HG03196 (cell line): ENCODE measurements at regions not wholly inside any gene's neighbourhood (a gene's known extent, or its start where the extent isn't known, plus 50 kb on each side); places are given as distances from the start of the nearest gene placed in this dataset.
"Not testable (repeated sequence)": the region's sequence is repeated elsewhere in the genome, so short reads cannot be mapped to it uniquely, and the experiment has no call there.

ENCODE experiments used
- ATAC-seq: cut with Tn5 transposase; IDR thresholded peaks from one replicate; pipeline ENCODE4 v1.9.1; 2021; ENCODE audit not compliant: unreplicated experiment

DNA sequence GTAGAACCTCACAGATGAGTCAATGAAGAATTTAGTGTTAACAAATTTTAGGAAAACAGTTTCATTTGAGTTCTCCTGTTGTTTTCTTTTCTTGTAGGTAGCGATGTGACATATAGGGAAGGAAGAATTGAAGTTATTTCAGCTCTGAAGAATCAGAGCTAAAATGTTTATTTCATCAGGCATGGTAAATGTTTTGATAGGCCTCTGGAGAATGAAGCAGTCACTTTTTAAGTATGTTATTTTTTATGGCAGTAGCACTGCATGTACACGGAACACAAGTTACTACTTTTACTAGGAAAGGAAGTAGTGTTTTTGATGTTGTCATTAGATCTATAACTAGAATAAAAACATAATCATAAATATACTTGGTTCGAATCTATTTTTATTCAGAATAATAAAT is 1357.3 kb upstream of the CITED2 start:
- ATAC-seq: no peak

DNA sequence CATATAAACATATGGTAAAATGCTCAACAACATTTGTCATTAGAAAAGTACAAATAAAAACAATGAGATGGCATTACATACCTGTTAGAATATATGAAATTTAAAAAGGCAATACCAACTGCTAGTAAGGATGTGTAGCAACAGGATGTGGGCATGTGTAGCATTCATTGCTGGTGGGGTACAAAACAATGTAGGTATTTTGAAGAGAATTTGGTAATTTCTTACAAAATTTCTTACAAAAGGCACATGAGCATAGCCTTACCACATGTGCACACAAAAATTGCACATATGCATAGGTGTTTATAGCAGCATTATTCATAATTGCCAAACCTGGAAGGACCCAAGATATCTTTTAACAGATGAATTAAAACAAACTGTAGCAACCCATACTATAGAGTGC is 1355.1 kb upstream of the CITED2 start:
- ATAC-seq: no peak

DNA sequence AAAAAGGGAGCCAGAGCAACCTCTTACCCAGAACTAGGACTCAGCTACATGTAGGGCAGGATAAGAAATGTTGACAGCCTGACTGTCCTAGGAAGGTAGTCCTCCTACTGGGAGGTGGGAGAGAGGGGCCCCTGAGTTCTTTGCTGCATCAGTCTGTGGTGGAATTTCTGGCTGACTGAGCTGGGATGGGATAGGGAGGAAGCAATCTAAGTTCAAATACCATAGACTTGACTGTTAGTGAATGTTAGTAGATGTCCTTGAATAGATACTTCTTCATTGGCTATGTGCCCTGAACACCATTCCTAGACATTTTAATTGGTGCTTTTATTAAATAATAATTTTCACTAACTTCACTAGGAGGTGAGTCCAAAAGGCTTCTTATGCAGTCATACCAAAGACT is 1343.6 kb upstream of the CITED2 start:
- no peak for ATAC-seq

DNA sequence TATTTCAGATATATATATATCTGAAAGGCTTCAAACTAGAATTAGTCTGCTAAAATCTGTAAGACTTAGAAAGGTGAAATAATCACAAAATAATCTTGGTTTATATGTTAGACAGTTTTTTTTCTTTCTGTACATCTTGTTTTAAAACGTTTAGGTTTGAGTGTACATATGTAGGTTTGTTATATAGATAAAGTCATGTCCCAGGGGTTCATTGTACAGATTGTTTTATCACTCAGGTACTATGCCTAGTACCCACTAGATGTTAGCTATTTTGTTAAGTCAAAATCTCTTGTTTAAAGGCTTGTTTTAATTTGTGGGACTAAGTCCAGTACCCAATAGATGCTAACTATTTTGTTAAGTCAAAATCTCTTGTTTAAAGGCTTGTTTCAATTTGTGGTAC is 1339.0 kb upstream of the CITED2 start:
- no peak for ATAC-seq

DNA sequence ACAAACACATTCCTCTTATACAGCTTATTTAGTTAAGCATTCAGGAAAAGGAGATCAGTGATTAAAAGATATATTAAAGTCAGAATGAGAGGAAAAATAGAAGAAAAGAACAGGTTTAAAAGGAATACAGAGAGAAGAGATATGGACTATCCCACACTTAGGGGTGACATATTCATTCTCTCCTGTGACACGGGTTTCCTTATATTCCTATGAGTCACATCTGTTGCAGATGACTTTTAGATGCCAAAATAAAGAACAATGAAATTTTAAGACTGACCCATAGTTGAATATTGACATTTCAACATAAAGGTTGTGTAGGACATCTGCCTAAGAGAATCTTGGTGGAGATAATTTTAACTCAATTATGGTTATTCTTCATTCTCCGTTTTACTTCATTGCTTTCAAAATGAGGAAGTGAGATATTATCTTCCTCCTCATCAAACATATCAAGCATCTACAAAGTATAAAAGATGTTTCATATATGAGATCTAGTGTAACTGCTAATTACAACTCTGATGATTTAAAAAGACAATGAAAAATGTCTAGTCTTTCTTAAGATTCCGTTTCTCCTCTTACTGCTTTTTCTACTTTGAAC is 1336.7 kb upstream of the CITED2 start:
- no peak for ATAC-seq

DNA sequence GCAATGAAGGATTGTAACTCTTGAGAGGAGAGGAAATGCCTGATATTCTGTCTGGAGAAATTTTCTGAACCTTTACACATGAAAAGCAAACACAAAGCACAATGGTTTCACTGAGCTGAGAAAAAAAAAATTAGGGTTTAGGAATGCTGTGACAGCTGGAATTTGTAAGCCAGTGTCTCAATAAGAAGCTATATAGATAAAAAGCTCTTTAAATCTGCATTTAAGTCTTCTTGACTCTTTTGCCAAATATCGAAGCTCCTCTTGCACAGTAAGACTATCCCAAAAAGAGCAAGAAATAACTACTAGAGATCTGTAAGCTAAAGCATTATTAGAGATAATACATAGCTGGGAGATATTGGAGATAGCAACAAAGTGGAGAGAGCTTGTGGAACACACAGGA is 1334.0 kb upstream of the CITED2 start:
- no peak for ATAC-seq

DNA sequence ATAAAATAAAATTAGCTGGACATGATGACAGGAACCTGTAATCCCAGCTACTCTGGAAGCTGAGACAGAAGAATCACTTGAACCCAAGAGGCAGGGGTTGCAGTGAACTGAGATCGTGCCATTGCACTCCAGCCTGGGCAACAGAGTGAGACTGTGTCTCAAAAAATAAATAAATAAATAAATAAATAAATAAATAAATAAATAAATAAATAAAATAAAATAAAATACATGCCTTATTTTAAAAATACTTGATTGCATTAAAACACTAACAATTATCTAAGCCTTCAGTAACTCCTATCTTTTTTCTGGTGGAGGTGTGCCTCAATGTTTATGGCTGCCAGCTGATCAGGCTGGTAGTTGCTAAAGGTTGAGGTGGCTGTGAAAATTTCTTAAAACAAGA is 1329.6 kb upstream of the CITED2 start:
- ATAC-seq: not testable (repeated sequence)

DNA sequence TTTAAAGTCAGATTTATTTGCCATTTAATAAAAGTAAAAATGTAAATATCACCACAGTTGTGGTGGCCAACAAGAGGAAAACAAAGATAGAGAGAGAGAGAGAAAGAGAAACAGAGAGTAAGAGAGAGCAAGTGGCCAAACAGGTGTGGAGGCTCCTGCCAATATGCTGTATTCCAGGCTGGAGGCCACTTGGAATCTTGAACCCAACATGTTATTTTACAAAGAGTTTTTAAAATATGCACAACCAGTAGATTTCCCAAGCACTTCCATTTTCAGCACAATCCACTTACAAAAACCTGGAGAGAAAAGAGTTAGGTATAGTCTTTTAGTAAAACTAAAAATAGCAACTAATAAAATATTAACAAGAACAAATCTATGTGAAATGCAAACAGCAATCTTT is 1323.1 kb upstream of the CITED2 start:
- no peak for ATAC-seq

DNA sequence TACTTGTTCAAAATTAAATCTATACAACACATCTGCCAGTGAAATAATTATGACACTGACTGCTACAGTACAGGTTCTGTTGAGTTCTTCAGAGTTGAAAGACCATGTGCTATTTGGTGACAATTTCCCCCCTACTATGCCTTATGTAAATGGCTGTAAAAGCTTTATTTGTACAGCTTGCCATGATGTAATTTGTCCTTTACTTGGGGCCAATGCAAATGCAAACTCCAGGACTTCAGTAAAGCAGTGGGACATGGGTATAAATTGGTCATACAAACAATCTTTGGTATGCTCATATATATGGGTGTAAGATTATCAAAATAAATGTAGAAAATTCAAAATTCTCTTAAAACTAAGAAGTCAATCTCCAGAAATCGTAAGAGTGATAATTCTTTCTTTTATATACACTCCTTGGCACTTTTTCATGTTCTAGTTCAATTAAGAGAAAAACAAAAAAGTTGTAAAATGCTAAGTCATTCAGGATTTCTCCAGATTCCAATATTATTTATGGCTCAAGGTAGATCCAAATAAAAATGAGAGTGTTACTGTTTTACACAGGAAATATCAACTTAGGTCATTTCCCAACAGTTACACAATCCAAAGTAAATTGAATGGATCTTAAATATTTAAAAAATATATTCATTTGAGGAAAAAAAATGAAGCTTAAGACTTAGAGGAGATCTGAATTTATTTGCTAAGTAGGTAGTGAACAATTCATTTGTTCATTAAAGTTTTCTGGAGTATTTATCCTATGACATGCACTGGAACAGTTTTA is 1310.5 kb upstream of the CITED2 start:
- no peak for ATAC-seq

DNA sequence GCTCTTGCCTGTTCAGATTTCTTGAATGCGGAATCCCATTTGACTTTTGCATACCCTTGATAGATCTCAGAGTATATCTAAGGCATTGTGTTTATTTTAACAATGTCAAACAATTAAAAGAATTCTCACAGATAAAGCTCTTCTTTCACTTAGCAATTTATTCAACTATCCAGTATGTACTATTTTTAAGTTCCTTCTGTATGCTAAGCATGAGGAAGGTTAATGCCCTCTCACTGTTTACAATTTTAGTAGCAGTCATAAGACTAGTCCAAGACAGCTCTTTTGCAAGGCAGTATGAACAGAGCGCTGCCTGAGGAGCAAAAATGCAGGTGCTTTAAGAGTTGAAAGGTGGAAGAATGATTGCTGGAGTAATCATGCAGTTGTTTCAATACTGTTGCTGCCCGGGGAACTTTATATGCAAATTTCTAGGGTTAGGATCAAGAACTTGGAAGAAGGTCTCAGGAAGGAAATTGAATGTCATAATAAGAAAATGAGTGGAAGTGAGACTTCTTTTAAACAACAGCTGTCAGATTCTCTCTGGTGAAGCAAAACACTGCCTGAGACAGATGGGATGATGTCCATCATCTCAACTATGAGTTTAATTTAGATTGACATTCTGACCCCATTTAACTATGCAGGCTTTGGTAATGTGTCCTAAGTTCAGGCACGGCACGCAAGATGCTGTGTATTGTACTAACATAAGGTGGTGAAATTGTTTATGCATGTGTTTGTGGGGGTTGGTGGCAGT is 1303.5 kb upstream of the CITED2 start:
- no peak for ATAC-seq

DNA sequence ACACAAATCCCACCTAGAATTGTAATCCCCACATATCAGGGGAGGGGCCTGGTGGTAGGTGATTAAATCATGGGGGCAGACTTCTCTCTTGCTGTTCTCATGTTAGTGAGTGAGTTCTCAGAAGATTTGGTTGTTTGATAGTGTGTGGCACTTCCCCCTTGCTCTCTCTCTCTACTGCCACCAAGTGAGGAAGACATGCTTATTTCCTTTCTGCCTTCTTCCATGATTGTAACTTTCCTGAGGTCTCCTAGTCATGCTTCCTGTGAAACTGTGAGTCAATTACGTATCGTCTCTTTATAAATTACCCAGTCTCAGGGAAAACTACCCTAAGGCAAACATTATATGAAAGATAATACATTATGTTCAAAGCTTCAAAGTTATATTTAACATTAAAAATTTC is 1297.5 kb upstream of the CITED2 start:
- no peak for ATAC-seq

DNA sequence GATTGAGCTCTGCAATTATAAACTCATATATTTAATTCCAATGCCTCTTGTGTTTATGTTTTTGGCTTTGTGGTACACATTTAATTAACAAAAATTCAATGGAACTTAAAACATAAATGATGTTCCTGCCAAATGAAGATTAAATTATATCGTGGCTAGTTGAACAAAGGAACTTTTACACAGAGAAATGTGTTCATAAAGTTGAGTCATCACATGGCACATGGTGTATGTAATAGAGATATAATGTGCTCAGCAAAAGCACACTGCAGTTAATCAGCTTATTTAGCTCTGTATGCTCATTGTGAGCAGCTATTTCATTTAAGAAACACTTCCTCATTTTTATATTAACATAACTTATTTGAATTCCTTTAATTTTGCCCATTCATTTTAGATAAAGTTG is 1295.6 kb upstream of the CITED2 start:
- ATAC-seq: no peak

DNA sequence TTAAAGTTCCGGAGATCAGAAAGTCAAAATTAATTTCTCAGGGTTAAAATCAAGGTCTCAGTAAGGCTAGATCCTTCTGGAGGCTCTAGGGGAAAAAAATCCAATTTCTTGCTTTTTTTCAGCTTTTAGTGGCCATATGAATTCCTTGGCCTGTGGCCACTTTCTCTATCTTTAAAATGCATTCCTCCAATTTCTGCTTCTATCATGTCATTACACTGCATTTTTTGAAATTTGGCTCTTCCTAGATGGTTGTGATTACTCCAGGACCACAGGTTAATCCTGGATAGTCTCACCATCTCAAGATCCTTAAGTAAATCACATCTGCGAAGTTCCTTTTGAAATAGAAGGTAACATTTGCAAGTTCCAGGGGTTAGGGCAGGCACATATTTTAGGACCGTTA is 1294.9 kb upstream of the CITED2 start:
- no peak for ATAC-seq

DNA sequence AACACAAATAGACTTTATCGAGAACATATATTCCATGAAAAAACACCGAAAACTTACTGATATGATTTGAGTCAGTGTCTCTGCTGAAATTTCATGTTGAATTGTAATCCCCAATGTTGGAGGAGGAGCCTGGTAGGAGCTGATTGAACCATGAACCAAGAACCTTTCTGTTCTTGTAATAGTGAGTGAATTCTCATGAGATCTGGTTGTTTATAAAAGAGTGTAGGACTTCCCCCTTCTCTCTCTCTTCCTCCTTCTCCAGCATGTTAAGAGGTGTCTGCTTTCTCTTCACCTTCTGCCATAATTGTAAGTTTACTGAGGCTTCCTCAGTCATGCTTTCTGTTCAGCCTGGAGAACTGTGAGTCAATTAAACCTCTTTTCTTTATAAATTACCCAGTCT is 1289.3 kb upstream of the CITED2 start:
- ATAC-seq: no peak

DNA sequence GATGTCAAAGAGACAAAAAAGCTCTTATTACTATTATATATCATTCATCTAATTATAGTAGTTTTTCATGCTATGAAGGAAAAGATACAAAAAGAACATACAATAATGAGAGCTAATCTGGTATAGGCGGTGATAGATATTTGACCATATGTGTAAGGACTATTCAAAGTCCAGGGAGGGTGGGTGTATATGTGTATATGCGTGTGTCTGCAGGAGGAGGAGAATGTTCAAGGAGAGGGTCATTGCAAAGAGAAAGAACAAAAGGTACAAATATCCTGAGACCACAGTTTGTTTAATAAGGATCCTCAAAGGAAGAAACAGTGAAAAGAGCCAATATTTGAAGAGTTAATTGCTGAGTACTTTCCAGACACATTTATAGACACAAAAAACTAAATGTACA is 1288.6 kb upstream of the CITED2 start:
- no peak for ATAC-seq

DNA sequence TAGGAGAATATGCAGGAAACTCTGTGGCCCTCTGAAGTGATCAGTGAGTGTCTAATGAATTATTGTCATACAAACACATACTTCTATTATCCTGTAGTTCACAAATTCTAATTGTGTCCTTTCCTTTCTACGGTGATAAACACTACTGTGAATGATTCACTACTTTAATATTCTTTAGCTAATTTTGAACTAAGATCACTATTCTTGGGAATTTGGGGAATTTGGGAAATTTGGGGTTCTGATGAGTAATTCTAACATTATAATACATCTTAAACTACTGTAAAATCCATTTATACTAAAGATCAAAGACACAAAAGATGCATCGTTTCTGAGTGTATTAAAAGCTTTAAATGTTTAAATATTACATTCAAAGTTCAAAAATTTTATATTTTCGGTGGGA is 1287.2 kb upstream of the CITED2 start:
- ATAC-seq: no peak

DNA sequence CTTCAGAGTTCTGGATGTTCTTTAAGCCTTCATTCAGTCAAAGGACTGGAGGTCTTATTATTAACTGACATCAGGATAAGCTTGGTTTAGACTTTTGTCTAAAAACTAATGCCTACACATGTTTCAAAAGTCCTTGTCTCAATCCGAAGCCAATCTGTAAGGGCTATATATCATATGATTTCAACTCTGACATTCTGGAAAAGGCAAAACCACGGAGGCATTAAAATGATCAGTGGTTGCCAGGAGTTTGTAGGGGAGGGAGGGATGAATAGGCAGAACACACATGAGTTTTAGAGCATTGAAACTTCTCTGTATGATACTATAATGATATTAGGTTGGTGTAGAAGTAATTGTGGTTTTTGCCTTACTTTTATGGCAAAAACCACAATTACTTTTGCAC is 1285.8 kb upstream of the CITED2 start:
- ATAC-seq: no peak

DNA sequence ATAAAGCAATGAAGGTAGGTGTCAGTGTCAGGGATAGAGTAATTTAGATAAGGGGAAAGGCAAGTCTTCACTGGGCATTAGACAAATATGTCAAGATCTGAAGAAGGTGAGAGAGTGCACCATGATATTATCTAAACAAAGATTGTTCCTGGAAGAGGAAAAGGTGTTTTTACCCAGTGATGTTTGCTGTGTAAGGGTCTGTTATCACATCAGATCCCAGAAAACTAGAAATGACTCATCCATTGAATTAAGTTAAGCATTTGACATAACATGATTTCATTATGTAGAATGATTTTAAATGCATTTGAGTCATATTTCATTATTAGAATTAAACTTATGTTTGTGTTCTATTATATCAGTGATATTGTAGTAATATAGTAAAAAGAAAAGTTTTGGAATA is 1279.5 kb upstream of the CITED2 start:
- no peak for ATAC-seq

DNA sequence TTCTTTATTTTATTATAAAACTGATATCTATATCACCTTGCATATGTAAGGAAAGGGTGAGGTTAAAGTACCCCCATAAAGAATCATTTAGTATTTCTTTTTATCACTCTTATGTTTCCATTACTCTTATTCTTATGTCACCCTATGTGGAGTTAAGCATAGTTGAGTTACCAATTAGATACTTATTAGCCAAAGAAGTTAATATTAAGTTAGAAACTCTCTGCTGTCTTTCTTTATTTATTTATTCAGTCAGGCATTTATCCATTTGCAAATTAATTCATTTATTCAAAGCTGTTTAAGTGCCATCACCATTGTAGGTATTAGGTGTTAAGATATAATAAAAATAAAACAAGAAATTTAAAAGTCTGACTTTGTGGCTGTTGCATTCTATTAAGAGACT is 1279.1 kb upstream of the CITED2 start:
- no peak for ATAC-seq

DNA sequence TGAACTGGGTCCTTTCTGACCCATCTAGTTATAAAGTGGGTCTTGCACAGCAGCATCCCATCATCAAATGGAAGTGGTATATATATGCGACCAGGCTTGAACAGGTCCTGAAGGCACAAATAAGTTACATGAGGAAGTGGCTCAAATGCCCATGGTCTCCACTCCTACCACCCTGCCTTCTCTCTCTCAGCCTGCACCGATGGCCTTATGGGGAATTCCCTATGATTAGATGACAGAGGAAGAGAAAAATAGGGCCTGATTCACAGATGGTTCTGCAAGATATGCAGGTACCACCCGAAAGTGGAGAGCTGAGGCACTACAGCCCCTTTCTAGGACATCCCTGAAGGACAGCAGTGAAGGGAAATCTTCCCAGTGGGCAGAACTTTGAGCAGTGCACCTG is 1275.1 kb upstream of the CITED2 start:
- not testable (repeated sequence) for ATAC-seq

DNA sequence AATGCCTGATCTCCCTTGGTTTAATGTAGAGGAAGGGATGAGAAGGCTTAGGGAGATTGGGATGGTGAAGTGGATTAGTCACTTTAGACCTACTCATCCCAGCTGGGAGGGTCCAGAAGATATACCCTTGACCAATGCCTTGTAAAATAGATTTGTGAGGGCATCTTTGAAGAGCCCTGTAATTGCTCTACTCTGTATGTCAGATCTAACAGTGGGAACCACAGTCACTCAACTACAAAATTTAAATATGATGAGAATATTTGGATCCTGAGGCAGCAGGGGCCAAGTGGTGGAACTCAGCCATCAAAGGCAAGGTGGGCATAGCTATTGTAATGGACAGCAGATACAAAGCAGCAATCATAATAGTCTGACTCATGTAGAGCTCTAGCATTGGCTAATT is 1272.9 kb upstream of the CITED2 start:
- ATAC-seq: not testable (repeated sequence)

DNA sequence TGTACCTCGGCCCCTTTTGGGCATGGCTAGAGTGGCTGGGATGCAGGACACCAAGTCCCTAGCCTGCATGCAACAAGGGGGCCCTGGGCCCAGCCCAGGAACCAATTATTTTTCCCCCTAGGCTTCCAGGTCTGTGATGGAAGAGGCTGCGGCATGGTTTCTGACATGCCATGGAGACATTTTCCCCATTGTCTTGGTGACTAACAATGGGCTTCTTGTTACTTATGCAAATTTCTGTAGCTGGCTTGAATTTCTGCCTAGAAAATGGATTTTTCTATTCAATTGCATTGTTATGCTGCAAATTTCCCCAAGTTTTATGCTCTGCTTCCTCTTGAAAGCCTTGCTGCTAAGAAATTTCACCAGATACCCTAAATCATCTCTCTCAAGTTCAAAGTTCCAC is 1269.6 kb upstream of the CITED2 start:
- ATAC-seq: no peak
